K562 (cell line): ENCODE measurements at regions not wholly inside any gene's neighbourhood (a gene's known extent, or its start where the extent isn't known, plus 50 kb on each side); places are given as distances from the start of the nearest gene placed in this dataset.

Source experiments
- ATAC-seq: fragments of 200-7000 bp; cut with Tn5 transposase; 3 replicates; pipeline ENCODE4 v1.9.1; 2020; ENCODE audit warnings: moderate library complexity
- BruUV-seq: library from RNA; stranded (reverse); fragments of 400-500 nt; replicated peaks from 2 replicates; lab custom pipeline; 2021; lab: Mats Ljungman, UMichigan
- CTCF ChIA-PET: fragments of 300-600 bp; formaldehyde crosslinking; extraction: SDS; loops from one replicate; lab custom pipeline; 2021; ENCODE audit warnings: low intra/inter-chr PET ratio; lab: Yijun Ruan, JAX
- POLR2A ChIA-PET: fragments of 300-600, 350-650 bp; sonication (Branson Sonifier 250); formaldehyde crosslinking; extraction: SDS; loops from one replicate; lab custom pipeline; 2021; ENCODE audit warnings: antibody characterized with exemption, inconsistent platforms; lab: Yijun Ruan, JAX
- DNase-seq, 4 experiments: peaks; one replicate each; pipeline versions ENCODE4 v3.0.0 to v3.0.0-alpha.2; 2011 to 2018; ENCODE audit warnings: low spot score in 3 of 4, mixed read lengths in 3 of 4; ENCODE audit errors: extremely low read depth in 1 of 4
- FAIRE-seq: peaks from 2 replicates; lab custom pipeline; 2011; peaks lifted over from hg19 to GRCh38; lab: Jason Lieb, UNC
- H2AFZ ChIP-seq: 2 replicates; pipeline ENCODE4 v1.6.0; 2011; ENCODE audit warnings: low read depth, low read length, control low read depth, inconsistent platforms
- H3K27ac ChIP-seq: fragments of 200-600 bp; 3 replicates; pipeline ENCODE4 v1.8.0; 2011; ENCODE audit warnings: low read depth, mild to moderate bottlenecking, control low read depth, inconsistent platforms, low read length, moderate library complexity, mixed read lengths; ENCODE audit errors: extremely low read depth
- H3K27me3 ChIP-seq, 2 experiments: fragments of 300-600 bp in 1 of 2; 2 replicates in 1 of 2; 3 replicates in 1 of 2; pipeline versions ENCODE4 v1.6.0 to v1.8.0; 2011; ENCODE audit warnings: inconsistent platforms in 2 of 2, low read length in 2 of 2, mild to moderate bottlenecking in 1 of 2, mixed read lengths in 1 of 2, moderate library complexity in 1 of 2; ENCODE audit not compliant: control insufficient read depth in 2 of 2, insufficient read depth in 2 of 2
- H3K36me3 ChIP-seq: fragments of 300-600 bp; 3 replicates; pipeline ENCODE4 v1.8.0; 2011; ENCODE audit warnings: mild to moderate bottlenecking, low read length, inconsistent platforms; ENCODE audit not compliant: control insufficient read depth, insufficient read depth
- H3K4me1 ChIP-seq, 2 experiments: fragments of 200-600 bp in 1 of 2; replicated peaks in 1 of 2; 2 replicates in 1 of 2; 3 replicates in 1 of 2; pipeline versions ENCODE4 v1.5.1 to v1.8.0; 2011; ENCODE audit warnings: inconsistent platforms in 2 of 2, low read length in 2 of 2, mild to moderate bottlenecking in 1 of 2, mixed read lengths in 1 of 2, moderate library complexity in 1 of 2; ENCODE audit not compliant: control insufficient read depth in 2 of 2, insufficient read depth in 2 of 2
- H3K4me2 ChIP-seq: 2 replicates; pipeline ENCODE4 v1.6.1; 2011; ENCODE audit warnings: low read length, control low read depth, inconsistent platforms, mixed read lengths; ENCODE audit not compliant: insufficient read depth
- H3K4me3 ChIP-seq: fragments of 200-600 bp; sonication (generic), shearing (Covaris generic); 2 replicates; pipeline ENCODE4 v1.5.1; 2016; ENCODE audit warnings: control low read depth, inconsistent platforms
- H3K79me2 ChIP-seq: fragments of 200-600 bp; 3 replicates; pipeline ENCODE4 v1.8.0; 2011; ENCODE audit warnings: low read length, inconsistent platforms; ENCODE audit not compliant: control insufficient read depth, insufficient read depth
- H3K9ac ChIP-seq, 2 experiments: 2 replicates each; pipeline versions ENCODE4 v1.6.0 to v1.6.1; 2011; ENCODE audit warnings: low read depth in 2 of 2, low read length in 2 of 2, control low read depth in 1 of 2, inconsistent platforms in 1 of 2, mild to moderate bottlenecking in 1 of 2, mixed read lengths in 1 of 2; ENCODE audit not compliant: insufficient read depth in 1 of 2
- H3K9me1 ChIP-seq: one replicate; pipeline ENCODE4 v1.6.0; 2011; ENCODE audit warnings: inconsistent platforms, mild to moderate bottlenecking, low read length, moderate library complexity; ENCODE audit not compliant: control insufficient read depth, insufficient read depth
- H3K9me3 ChIP-seq: replicated peaks from 2 replicates; pipeline ENCODE4 v1.5.1; 2011; ENCODE audit warnings: low read depth, low read length, inconsistent platforms; ENCODE audit not compliant: control insufficient read depth, insufficient read depth
- H4K20me1 ChIP-seq: replicated peaks from 2 replicates; pipeline ENCODE4 v1.6.1; 2011; ENCODE audit warnings: low read length, inconsistent platforms, mixed read lengths; ENCODE audit not compliant: control insufficient read depth, insufficient read depth
- GTF2B ChIP-seq: IDR thresholded peaks from 2 replicates; pipeline ENCODE4 v1.6.1; 2011; ENCODE audit not compliant: insufficient read length; ENCODE audit errors: extremely low read depth
- HIVEP1 ChIP-seq: fragments of 250-450 bp; sonication (Bioruptor Pico); IDR thresholded peaks from 2 replicates; pipeline ENCODE4 v1.4.0; 2020; ENCODE audit warnings: mild to moderate bottlenecking
- PPARD ChIP-seq: fragments of 250-450 bp; sonication (Bioruptor Pico); IDR thresholded peaks from 2 replicates; pipeline ENCODE4 v1.8.0; 2022; ENCODE audit warnings: inconsistent platforms, mild to moderate bottlenecking, moderate library complexity
- ZBTB49 ChIP-seq: sonication (generic); formaldehyde crosslinking; IDR thresholded peaks from 2 replicates; pipeline ENCODE4 v1.8.0; 2022; ENCODE audit warnings: missing genetic modification reagents, mild to moderate bottlenecking, borderline replicate concordance
- ZFX ChIP-seq: sonication (generic); formaldehyde crosslinking; IDR thresholded peaks from 2 replicates; pipeline ENCODE4 v1.8.0; 2022; ENCODE audit warnings: mild to moderate bottlenecking, missing genetic modification reagents, moderate library complexity
- ZNF507 ChIP-seq: conservative IDR thresholded peaks from 2 replicates; pipeline ENCODE4 v1.6.1; 2017; ENCODE audit warnings: missing genetic modification characterization, missing compliant biosample characterization
- WGBS: fragments of 100-300 bp; shearing (Covaris generic); methylation state at CpG from one replicate; pipeline ENCODE4 v1.1.6; 2016; ENCODE audit warnings: low coverage, mixed read lengths; ENCODE audit not compliant: insufficient coverage; ENCODE audit errors: missing lambda C conversion rate; 5-methylcytosine and 5-hydroxymethylcytosine counted together
- in situ Hi-C: fragments of 300-500 bp; cut with MboI; formaldehyde crosslinking; loops from 4 replicates; pipeline ENCODE4 v1.15.0; 2018; ENCODE audit warnings: inconsistent platforms, mixed read lengths
- intact Hi-C: fragments of 100-400 bp; cut with micrococcal nuclease; formaldehyde crosslinking; loops from 2 replicates; pipeline ENCODE4 v1.14.2; 2022

- H3K4me3 ChIP-seq: no peak overlapping the region
- FAIRE-seq (no peak), DNase-seq (no peak), ATAC-seq (no peak)
- ChIA-PET CTCF (no interaction called here), POLR2A (no interaction called here)
- no peak for TF ChIP-seq HIVEP1
- TF ChIP-seq ZFX: no peak
- TF ChIP-seq GTF2B: no peak
- no peak for TF ChIP-seq ZNF507 (tag)
- no peak for TF ChIP-seq PPARD (CRISPR knock-in tag)
- TF ChIP-seq ZBTB49: no peak
- no peaks in the 10 kb centered on the region for H3K36me3 ChIP-seq
- H3K9ac ChIP-seq: no peak overlapping the region
- no peak overlapping the region for H3K27ac ChIP-seq
- BruUV-seq: no TSS peak
- no peak overlapping the region for H2AFZ ChIP-seq
- H3K27me3 ChIP-seq: peaks cover 0 to 4% of the 10 kb centered on the region in 2 experiments; a peak in 1 of 5 replicates
- H3K4me1 ChIP-seq: no peaks in the 10 kb centered on the region
- H4K20me1 ChIP-seq: no peaks in the 10 kb centered on the region
- no peaks in the 10 kb centered on the region for H3K9me3 ChIP-seq
- in situ Hi-C loops: no loop called here
- no peaks in the 10 kb centered on the region for H3K9me1 ChIP-seq
- no peak overlapping the region for H3K4me2 ChIP-seq
- H3K79me2 ChIP-seq: no peaks in the 10 kb centered on the region
- WGBS: under 1% methylated on average over 15 of the region's 15 CpGs
- intact Hi-C loops: no loop called here
These were observed 74.1 kb upstream of the CDH5 start for GRCh38 chr16:66292241-66292935.
